Spinal cord (tissue), 9 donors: ENCODE measurements at regions not wholly inside any gene's neighbourhood (a gene's known extent, or its start where the extent isn't known, plus 50 kb on each side); places are given as distances from the start of the nearest gene placed in this dataset.

Experiments
- DNase-seq, 6 donors: peaks; one replicate each; pipeline versions ENCODE4 v3.0.0 to v3.0.0-alpha.2; 2013 to 2015; ENCODE audit warnings: low spot score in 6 of 6, low read depth in 4 of 6
- H3K27ac ChIP-seq: one replicate; pipeline ENCODE4 v1.5.1; 2013; ENCODE audit warnings: low read depth, low read length, control low read depth
- H3K27me3 ChIP-seq: one replicate; pipeline ENCODE4 v1.6.1; 2013; ENCODE audit warnings: low read length; ENCODE audit not compliant: control insufficient read depth, insufficient read depth
- H3K36me3 ChIP-seq: one replicate; pipeline ENCODE4 v1.6.1; 2013; ENCODE audit warnings: low read length; ENCODE audit not compliant: control insufficient read depth, insufficient read depth
- H3K4me1 ChIP-seq: one replicate; pipeline ENCODE4 v1.6.1; 2013; ENCODE audit warnings: low read length; ENCODE audit not compliant: control insufficient read depth, insufficient read depth
- H3K4me3 ChIP-seq: one replicate; pipeline ENCODE4 v1.5.1; 2013; ENCODE audit warnings: low read depth, low read length, control low read depth
- H3K9me3 ChIP-seq: one replicate; pipeline ENCODE4 v1.6.1; 2013; ENCODE audit warnings: low read length; ENCODE audit not compliant: control insufficient read depth, insufficient read depth
- WGBS: methylation state at CpG from one replicate; pipeline ENCODE4 v1.1.5; 2013; ENCODE audit warnings: missing lambda C conversion rate; ENCODE audit not compliant: insufficient coverage; 5-methylcytosine and 5-hydroxymethylcytosine counted together
- donor health status: healthy.

DNA sequence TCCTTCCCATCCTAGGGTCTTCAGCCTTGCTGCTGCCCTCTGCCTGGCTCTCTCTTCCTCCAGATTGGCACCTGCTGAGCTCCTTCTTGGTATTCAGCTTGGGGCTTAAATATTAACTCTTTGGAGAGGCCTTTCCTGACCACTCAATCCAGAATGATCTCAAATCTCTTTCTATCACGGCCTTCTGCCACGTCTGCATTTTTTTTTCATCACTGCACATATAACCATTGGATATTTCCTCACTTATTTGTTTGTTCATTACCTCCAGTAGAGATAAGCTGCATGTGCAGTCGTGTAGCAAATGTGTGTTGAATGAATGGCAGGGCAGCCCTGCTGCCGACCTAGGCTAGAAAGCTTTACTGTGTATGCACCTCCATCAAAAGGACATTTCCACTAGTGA lies 51.6 kb upstream of the MPP7 start:
- no peaks in the 10 kb centered on the region for H3K27me3 ChIP-seq
- H3K4me3 ChIP-seq: no peak overlapping the region
- no peaks in the 10 kb centered on the region for H3K4me1 ChIP-seq
- DNase-seq: no peak
- H3K36me3 ChIP-seq: no peaks in the 10 kb centered on the region
- WGBS: 100% methylated on average over 2 of the region's 4 CpGs
- H3K27ac ChIP-seq: no peak overlapping the region
- H3K9me3 ChIP-seq: no peaks in the 10 kb centered on the region

- Histone ChIP-seq H3K4me1 (no peaks in the 10 kb centered on the region), H3K27me3 (no peaks in the 10 kb centered on the region), H3K4me3 (no peak overlapping the region), H3K9me3 (no peaks in the 10 kb centered on the region), H3K27ac (no peak overlapping the region), H3K36me3 (no peaks in the 10 kb centered on the region)
- whole genome bisulfite sequencing: 63% methylated on average over 1 of the region's 2 CpGs
- no peak for DNase-seq
Observed at GRCh38 chr10:28355376-28355775, 52.5 kb upstream of the MPP7 start.

DNA sequence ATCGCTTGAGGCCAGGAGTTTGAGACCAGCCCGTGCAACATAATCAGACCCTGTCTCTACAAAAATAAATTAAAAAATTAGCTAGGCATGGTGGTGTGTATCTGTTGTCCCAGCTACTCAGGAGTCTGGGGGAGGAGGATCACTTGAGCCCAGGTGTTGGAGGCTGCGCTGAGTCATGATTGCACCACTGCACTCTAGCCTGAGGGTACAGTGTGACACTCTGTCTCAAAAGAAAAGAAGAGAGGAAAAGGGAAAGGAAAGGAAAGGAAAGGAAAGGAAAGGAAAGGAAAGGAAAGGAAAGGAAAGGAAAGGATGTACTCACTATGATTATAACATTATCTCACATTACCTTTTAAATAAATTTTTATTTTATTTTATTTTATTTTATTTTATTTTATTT lies 56.5 kb upstream of the MPP7 start:
- DNase-seq: no peak
- Histone ChIP-seq H3K27ac (no peak overlapping the region), H3K36me3 (no peaks in the 10 kb centered on the region), H3K4me1 (no peaks in the 10 kb centered on the region), H3K27me3 (no peaks in the 10 kb centered on the region), H3K9me3 (no peaks in the 10 kb centered on the region), H3K4me3 (no peak overlapping the region)
- 100% methylated on average over 1 of the region's 3 CpGs for WGBS

DNA sequence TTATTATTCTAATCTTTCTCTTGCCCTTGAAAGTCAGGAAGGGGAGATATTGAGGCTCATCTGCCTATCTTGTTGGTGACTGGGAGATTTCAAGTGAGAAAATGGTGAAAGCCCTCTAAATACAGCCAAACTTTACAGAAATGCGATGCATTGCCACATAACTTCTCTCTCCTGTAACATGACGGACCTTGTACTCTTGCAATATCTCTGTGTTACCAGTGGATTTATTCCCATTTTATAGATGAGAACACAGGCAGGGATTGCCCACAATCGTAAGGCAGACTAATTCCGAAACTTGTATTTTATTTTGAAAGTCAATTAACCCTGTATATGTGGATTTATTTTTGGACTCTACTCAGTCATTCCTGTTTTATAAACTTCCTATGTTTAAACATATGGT lies 57.3 kb upstream of the MPP7 start:
- WGBS: no CpG with 5 or more reads among the region's 4 CpGs
- H3K36me3 ChIP-seq: no peaks in the 10 kb centered on the region
- no peaks in the 10 kb centered on the region for H3K27me3 ChIP-seq
- no peaks in the 10 kb centered on the region for H3K9me3 ChIP-seq
- no peak overlapping the region for H3K4me3 ChIP-seq
- DNase-seq: no peak
- H3K27ac ChIP-seq: no peak overlapping the region
- no peaks in the 10 kb centered on the region for H3K4me1 ChIP-seq

DNA sequence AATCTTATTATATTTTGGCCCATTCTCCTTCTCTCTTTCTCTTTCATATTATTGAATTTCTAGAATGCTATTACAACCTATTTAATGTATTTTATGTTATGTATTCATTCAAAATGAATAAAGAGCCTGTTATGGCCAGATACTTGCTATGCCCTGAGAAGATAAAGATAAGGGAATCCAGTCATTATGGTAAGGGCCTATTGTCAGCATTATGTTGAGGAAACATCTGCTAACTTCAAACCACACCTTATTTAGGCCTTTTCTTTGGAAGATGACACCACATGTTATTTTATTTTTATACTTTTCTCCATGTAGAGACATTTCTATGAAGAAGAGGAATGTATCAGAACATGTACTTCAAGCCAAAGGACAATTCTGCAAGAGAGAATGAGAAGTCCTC lies 60.5 kb upstream of the MPP7 start:
- Histone ChIP-seq H3K27me3 (no peaks in the 10 kb centered on the region), H3K36me3 (no peaks in the 10 kb centered on the region), H3K9me3 (no peaks in the 10 kb centered on the region), H3K4me3 (no peak overlapping the region), H3K27ac (no peak overlapping the region), H3K4me1 (no peaks in the 10 kb centered on the region)
- no peak for DNase-seq

- Histone ChIP-seq H3K27me3 (no peaks in the 10 kb centered on the region), H3K9me3 (no peaks in the 10 kb centered on the region), H3K27ac (no peak overlapping the region), H3K36me3 (no peaks in the 10 kb centered on the region), H3K4me1 (no peaks in the 10 kb centered on the region), H3K4me3 (no peak overlapping the region)
- WGBS: 38% methylated on average over 1 of the region's 2 CpGs
- no peak for DNase-seq
Observed at GRCh38 chr10:28365840-28366239, 63.0 kb upstream of the MPP7 start.

DNA sequence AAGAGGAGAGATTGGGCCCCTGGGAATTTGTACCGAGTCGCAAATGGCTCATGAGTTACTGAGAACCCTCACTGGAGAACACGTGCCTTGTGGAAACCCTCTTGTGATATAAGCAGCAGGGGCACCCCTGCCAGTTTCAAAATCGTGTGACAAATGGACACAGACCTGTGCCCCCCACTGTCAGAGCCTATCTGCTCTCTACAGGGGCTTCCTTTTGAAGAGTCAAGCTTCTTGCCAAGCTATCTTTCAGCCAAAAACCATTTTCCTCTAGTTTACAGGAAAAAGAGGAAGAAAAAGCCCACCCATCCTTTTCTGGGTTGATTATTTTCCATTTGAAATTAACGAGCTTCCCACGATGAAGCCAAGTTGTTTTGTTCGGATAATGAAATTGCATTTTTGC lies 64.1 kb upstream of the MPP7 start:
- Histone ChIP-seq H3K4me1 (no peaks in the 10 kb centered on the region), H3K27me3 (no peaks in the 10 kb centered on the region), H3K36me3 (no peaks in the 10 kb centered on the region), H3K4me3 (no peak overlapping the region), H3K27ac (no peak overlapping the region), H3K9me3 (no peaks in the 10 kb centered on the region)
- DNase-seq: no peak
- WGBS: 33% methylated on average over 4 of the region's 7 CpGs

- WGBS: 86% methylated on average over 6 of the region's 9 CpGs
- H3K27ac ChIP-seq: no peak overlapping the region
- H3K36me3 ChIP-seq: no peaks in the 10 kb centered on the region
- DNase-seq: no peak
- no peak overlapping the region for H3K4me3 ChIP-seq
- H3K9me3 ChIP-seq: no peaks in the 10 kb centered on the region
- H3K4me1 ChIP-seq: no peaks in the 10 kb centered on the region
- H3K27me3 ChIP-seq: no peaks in the 10 kb centered on the region
Observed at GRCh38 chr10:28367413-28367812, 64.5 kb upstream of the MPP7 start.

- no peaks in the 10 kb centered on the region for H3K4me1 ChIP-seq
- no peaks in the 10 kb centered on the region for H3K36me3 ChIP-seq
- WGBS: 72% methylated on average over 7 of the region's 9 CpGs
- DNase-seq: peak in 2 of 6 donors; percentile 51 to 79
- H3K4me3 ChIP-seq: no peak overlapping the region
- H3K27me3 ChIP-seq: no peaks in the 10 kb centered on the region
- H3K9me3 ChIP-seq: no peaks in the 10 kb centered on the region
- no peak overlapping the region for H3K27ac ChIP-seq
Observed at GRCh38 chr10:28367929-28368484, 65.1 kb upstream of the MPP7 start.

- Histone ChIP-seq H3K36me3 (no peaks in the 10 kb centered on the region), H3K4me3 (no peak overlapping the region), H3K9me3 (no peaks in the 10 kb centered on the region), H3K27ac (no peak overlapping the region), H3K27me3 (no peaks in the 10 kb centered on the region), H3K4me1 (no peaks in the 10 kb centered on the region)
- WGBS: 96% methylated on average over 1 of the region's 2 CpGs
- DNase-seq: no peak
Observed at GRCh38 chr10:28370107-28370835, 67.4 kb upstream of the MPP7 start.
